Smooth muscle cell (in vitro differentiated cells): ENCODE measurements at regions not wholly inside any gene's neighbourhood (a gene's known extent, or its start where the extent isn't known, plus 50 kb on each side); places are given as distances from the start of the nearest gene placed in this dataset.

Experiments
- DNase-seq: peaks from one replicate; lab custom pipeline; 2025; ENCODE audit not compliant: unreplicated experiment; lab: John Stamatoyannopoulos, UW
- H2AFZ ChIP-seq: fragments of 200-600 bp; sonication (generic); 2 replicates; pipeline ENCODE4 v1.6.0; 2016; ENCODE audit warnings: antibody characterized with exemption, low read depth, mild to moderate bottlenecking
- H3F3A ChIP-seq: fragments of 200-600 bp; sonication (generic); 2 replicates; pipeline ENCODE4 v1.6.0; 2017; ENCODE audit warnings: antibody characterized with exemption, low read depth
- H3K27ac ChIP-seq: fragments of 200-600 bp; sonication (generic); 2 replicates; pipeline ENCODE4 v1.5.1; 2016; ENCODE audit warnings: low read depth, mild to moderate bottlenecking
- H3K27me3 ChIP-seq: fragments of 200-600 bp; sonication (generic); 2 replicates; pipeline ENCODE4 v1.6.1; 2016; ENCODE audit warnings: low read depth, mild to moderate bottlenecking
- H3K36me3 ChIP-seq: fragments of 200-600 bp; sonication (generic); 2 replicates; pipeline ENCODE4 v1.5.1; 2016; ENCODE audit warnings: low read depth
- H3K4me1 ChIP-seq: fragments of 200-600 bp; sonication (generic); 2 replicates; pipeline ENCODE4 v1.5.1; 2016; ENCODE audit warnings: low read depth
- H3K4me2 ChIP-seq: fragments of 200-600 bp; sonication (generic); 2 replicates; pipeline ENCODE4 v1.6.0; 2016; ENCODE audit warnings: mild to moderate bottlenecking
- H3K4me3 ChIP-seq: fragments of 200-600 bp; sonication (generic); 2 replicates; pipeline ENCODE4 v1.5.1; 2016; ENCODE audit warnings: mild to moderate bottlenecking
- H3K79me2 ChIP-seq: fragments of 200-600 bp; sonication (generic); 2 replicates; pipeline ENCODE4 v1.6.0; 2016; ENCODE audit warnings: low read depth, mild to moderate bottlenecking
- H3K9ac ChIP-seq: fragments of 200-600 bp; sonication (generic); 2 replicates; pipeline ENCODE4 v1.6.0; 2016; ENCODE audit warnings: low read depth
- H3K9me3 ChIP-seq: fragments of 200-600 bp; sonication (generic); replicated peaks from 2 replicates; pipeline ENCODE4 v1.5.1; 2016; ENCODE audit warnings: low read depth
- H4K20me1 ChIP-seq: fragments of 200-600 bp; sonication (generic); 2 replicates; pipeline ENCODE4 v1.6.0; 2016; ENCODE audit warnings: low read depth
- WGBS: methylation state at CpG from one replicate; pipeline ENCODE4 v1.1.7; 2016; ENCODE audit warnings: low lambda C conversion rate; 5-methylcytosine and 5-hydroxymethylcytosine counted together
- TF ChIP-seq, protein P1 (sequence below): fragments of 200-600 bp; sonication (generic); IDR thresholded peaks from 2 replicates; pipeline ENCODE4 v1.5.1; 2017; ENCODE audit warnings: borderline replicate concordance, mild to moderate bottlenecking, antibody characterized with exemption; ENCODE audit not compliant: insufficient read depth, poor library complexity, severe bottlenecking

DNA sequence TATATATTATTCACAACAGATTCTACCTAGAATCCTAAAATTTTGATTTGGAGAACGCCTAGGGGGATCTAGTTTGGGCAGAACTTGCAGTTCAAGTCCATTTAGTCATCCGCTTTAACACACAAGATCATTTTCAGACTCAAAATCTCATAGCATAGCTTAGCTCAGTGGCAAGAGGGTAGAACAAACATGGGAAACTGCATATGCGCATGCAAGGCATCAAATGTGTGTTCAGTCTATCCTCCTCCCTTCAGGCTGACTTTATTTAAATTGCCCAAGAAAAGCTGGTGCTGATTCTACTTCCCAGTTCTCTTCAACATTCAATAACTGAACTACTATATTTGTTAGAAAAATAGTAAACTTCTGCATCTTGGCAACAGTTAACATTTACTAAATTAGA is 79.6 kb upstream of the NRXN1 start:
- H3F3A ChIP-seq: no peaks in the 10 kb centered on the region
- no peaks in the 10 kb centered on the region for H3K9me3 ChIP-seq
- no peak overlapping the region for H2AFZ ChIP-seq
- TF ChIP-seq, protein P1, sequence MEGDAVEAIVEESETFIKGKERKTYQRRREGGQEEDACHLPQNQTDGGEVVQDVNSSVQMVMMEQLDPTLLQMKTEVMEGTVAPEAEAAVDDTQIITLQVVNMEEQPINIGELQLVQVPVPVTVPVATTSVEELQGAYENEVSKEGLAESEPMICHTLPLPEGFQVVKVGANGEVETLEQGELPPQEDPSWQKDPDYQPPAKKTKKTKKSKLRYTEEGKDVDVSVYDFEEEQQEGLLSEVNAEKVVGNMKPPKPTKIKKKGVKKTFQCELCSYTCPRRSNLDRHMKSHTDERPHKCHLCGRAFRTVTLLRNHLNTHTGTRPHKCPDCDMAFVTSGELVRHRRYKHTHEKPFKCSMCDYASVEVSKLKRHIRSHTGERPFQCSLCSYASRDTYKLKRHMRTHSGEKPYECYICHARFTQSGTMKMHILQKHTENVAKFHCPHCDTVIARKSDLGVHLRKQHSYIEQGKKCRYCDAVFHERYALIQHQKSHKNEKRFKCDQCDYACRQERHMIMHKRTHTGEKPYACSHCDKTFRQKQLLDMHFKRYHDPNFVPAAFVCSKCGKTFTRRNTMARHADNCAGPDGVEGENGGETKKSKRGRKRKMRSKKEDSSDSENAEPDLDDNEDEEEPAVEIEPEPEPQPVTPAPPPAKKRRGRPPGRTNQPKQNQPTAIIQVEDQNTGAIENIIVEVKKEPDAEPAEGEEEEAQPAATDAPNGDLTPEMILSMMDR: no peak
- no peaks in the 10 kb centered on the region for H3K4me1 ChIP-seq
- no peak overlapping the region for H3K9ac ChIP-seq
- H3K4me3 ChIP-seq: no peak overlapping the region
- no peak for DNase-seq
- no peak overlapping the region for H3K4me2 ChIP-seq
- no peaks in the 10 kb centered on the region for H3K79me2 ChIP-seq
- H4K20me1 ChIP-seq: no peaks in the 10 kb centered on the region
- no peaks in the 10 kb centered on the region for H3K36me3 ChIP-seq
- 96% methylated on average over 3 of the region's 3 CpGs for WGBS
- no peak overlapping the region for H3K27ac ChIP-seq
- no peaks in the 10 kb centered on the region for H3K27me3 ChIP-seq

DNA sequence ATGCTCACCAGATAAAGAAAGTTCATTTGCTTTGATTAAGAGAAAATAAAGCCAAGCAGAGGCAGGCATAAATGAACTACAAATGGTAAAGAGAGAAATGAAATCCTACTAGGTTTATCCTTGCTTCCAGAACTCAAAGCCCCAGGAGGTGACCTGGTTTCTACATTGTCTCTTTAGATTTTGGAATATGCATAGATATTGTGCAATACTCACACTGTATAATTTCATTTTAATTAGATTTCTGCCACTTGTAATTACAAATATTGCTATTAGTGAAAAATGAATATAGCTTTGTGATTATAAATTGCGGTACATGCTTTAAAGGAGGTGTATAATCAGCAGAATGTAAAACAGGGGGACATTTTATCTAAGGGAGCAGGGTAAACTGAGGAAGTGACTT is 76.9 kb upstream of the NRXN1 start:
- Histone ChIP-seq H3K4me3 (no peak overlapping the region), H3K9me3 (no peaks in the 10 kb centered on the region), H2AFZ (no peak overlapping the region), H3K27me3 (no peaks in the 10 kb centered on the region), H3K79me2 (no peaks in the 10 kb centered on the region), H3K9ac (no peak overlapping the region), H3F3A (no peaks in the 10 kb centered on the region), H3K27ac (no peak overlapping the region), H3K4me1 (no peaks in the 10 kb centered on the region), H4K20me1 (no peaks in the 10 kb centered on the region), H3K36me3 (no peaks in the 10 kb centered on the region), H3K4me2 (no peak overlapping the region)
- 97% methylated on average over 1 of the region's 1 CpG for WGBS
- TF ChIP-seq, protein P1: no peak
- no peak for DNase-seq

DNA sequence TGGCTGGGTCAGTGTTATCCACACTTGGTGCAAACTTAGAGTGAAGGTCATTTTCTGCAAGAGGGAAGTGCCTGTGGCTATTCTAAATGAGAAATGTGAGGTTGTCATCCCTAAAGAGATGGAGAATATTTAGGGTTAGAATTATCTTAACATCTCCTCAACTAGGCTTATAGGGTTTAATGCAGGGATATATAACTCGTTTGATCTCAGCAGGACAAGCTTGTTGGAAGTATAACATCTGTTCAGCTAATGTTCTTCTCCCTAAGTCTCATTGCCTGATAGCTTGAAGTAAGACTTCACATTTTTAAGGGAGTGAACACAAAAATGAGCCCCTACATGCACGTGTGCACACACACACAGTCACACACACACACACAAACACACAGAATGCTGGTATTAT is 75.9 kb upstream of the NRXN1 start:
- no peak for DNase-seq
- H3K4me2 ChIP-seq: no peak overlapping the region
- H3K4me3 ChIP-seq: no peak overlapping the region
- H4K20me1 ChIP-seq: no peaks in the 10 kb centered on the region
- H3K9ac ChIP-seq: no peak overlapping the region
- TF ChIP-seq, protein P1: no peak
- no peak overlapping the region for H3K27ac ChIP-seq
- no peaks in the 10 kb centered on the region for H3K27me3 ChIP-seq
- no peaks in the 10 kb centered on the region for H3K9me3 ChIP-seq
- no peaks in the 10 kb centered on the region for H3K4me1 ChIP-seq
- 57% methylated on average over 2 of the region's 2 CpGs for WGBS
- H3K36me3 ChIP-seq: no peaks in the 10 kb centered on the region
- no peaks in the 10 kb centered on the region for H3F3A ChIP-seq
- H3K79me2 ChIP-seq: no peaks in the 10 kb centered on the region
- no peak overlapping the region for H2AFZ ChIP-seq

DNA sequence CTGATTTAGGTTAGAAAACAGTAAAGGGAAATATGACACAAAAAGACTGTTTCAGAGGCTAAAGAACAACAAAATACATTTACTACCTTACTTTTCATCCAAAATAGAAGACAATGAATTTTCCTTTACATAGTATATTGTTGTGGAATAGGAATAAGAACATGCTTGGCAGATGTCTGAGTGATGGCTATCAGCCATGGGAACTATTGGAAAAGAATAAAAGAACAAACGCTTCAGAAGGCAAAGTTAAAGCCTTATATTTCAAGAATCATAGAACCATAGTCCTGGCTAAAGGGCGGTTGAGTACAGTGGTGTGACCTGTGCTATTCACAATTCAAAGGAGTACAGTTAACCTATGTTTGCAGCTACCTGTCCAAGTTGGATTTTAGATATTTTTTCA is 73.9 kb upstream of the NRXN1 start:
- Histone ChIP-seq H4K20me1 (no peaks in the 10 kb centered on the region), H3K4me1 (no peaks in the 10 kb centered on the region), H3K4me2 (no peak overlapping the region), H3F3A (no peaks in the 10 kb centered on the region), H3K9ac (no peak overlapping the region), H3K4me3 (no peak overlapping the region), H3K9me3 (no peaks in the 10 kb centered on the region), H3K36me3 (no peaks in the 10 kb centered on the region), H2AFZ (no peak overlapping the region), H3K27ac (no peak overlapping the region), H3K27me3 (no peaks in the 10 kb centered on the region), H3K79me2 (no peaks in the 10 kb centered on the region)
- DNase-seq: no peak
- WGBS: 98% methylated on average over 2 of the region's 2 CpGs
- TF ChIP-seq, protein P1: no peak
